LNCAP (cell line): ENCODE measurements at regions not wholly inside any gene's neighbourhood (a gene's known extent, or its start where the extent isn't known, plus 50 kb on each side); places are given as distances from the start of the nearest gene placed in this dataset.

ENCODE experiments used
- TF ChIP-seq, protein P1 (sequence below): fragments of 450-650 bp; IDR thresholded peaks from 2 replicates; pipeline ENCODE4 v1.5.1; 2017; ENCODE audit warnings: mild to moderate bottlenecking

GRCh38 chr2:116924509-116924908, 890.0 kb upstream of the DDX18 start:
- TF ChIP-seq, protein P1, sequence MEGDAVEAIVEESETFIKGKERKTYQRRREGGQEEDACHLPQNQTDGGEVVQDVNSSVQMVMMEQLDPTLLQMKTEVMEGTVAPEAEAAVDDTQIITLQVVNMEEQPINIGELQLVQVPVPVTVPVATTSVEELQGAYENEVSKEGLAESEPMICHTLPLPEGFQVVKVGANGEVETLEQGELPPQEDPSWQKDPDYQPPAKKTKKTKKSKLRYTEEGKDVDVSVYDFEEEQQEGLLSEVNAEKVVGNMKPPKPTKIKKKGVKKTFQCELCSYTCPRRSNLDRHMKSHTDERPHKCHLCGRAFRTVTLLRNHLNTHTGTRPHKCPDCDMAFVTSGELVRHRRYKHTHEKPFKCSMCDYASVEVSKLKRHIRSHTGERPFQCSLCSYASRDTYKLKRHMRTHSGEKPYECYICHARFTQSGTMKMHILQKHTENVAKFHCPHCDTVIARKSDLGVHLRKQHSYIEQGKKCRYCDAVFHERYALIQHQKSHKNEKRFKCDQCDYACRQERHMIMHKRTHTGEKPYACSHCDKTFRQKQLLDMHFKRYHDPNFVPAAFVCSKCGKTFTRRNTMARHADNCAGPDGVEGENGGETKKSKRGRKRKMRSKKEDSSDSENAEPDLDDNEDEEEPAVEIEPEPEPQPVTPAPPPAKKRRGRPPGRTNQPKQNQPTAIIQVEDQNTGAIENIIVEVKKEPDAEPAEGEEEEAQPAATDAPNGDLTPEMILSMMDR = no peak

- TF ChIP-seq, protein P1 = no peak
Observed at GRCh38 chr2:116935097-116935814, 879.2 kb upstream of the DDX18 start.

DNA sequence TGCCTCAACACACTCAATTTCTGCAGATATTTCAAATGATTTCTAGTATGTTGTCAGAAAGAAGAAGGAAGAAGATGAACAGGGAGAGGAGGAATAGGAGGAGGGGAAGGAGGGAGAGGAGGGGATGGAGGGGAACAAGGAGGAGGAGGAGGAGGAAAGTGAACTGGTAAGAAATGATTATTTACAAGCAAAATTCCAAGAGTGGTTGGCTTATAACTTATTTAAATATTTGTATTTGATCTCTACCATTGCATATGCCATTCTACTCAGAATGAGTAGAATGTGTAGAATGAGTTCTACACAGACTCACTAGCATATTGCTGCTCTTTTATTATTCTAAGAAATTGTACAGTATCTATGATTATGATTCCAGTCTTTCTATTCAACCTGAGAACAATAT, 866.2 kb upstream of the DDX18 start:
- TF ChIP-seq, protein P1 = no peak

DNA sequence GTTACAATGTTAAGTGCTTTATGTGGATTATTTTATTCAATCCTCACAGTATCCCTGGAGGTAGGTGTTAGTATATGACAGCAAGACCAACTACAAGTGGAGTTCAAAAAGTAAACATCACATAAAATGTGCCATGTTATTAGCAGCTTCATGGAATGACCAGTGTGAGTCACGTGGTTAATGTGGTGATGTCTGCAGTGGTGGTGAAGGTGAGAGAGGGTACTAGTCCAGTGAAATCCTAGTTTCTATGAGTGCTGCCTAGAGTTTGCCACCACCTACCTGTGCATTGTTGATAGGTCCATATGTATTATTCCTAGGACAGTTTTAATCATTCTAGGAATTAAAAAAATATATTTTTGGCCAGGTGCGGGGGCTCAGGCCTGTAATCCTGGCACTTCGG, 865.2 kb upstream of the DDX18 start:
- TF ChIP-seq, protein P1 = no peak

DNA sequence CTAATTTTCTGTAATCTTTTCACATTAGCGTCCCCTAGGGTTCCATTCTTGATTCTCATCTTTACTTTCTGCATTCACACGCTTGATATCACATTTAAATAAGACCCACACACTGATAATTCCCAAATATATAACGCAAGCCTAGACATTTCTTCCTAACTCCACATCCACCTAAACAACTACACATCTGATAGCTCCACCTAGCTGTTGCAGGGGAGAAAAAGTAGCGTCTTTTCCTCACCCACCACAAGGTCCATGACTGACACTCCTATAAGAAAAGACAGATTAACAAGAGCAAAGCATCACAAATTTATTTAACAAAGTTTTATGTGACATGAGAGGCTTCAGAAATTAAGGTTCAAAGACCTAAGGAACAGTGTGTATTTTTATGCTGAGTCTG, 862.2 kb upstream of the DDX18 start:
- TF ChIP-seq, protein P1 = no peak; the same call in 1 of the 2 replicates

GRCh38 chr2:116955646-116956045, 858.8 kb upstream of the DDX18 start:
- TF ChIP-seq, protein P1 = no peak

DNA sequence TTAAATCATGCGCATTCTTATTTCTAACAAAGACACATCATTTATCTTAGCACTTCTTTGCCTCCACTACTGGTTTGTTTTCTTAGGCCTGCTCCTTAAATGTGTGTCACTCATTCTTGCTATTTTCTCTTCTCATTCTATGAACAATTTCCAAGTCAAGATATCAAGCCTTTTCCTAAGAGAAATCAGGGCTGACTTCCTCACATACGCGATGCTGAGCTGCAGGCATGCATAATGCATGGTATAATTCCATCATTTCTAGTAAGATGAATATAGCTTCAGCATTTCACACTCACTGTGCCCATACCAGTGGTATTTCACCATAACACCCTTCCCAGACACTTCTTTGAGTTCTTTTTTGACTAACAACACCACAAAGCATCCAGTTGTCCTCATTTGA, 838.9 kb upstream of the DDX18 start:
- TF ChIP-seq, protein P1 = no peak
